Activated naive CD8-positive, alpha-beta T cell treated with anti-CD3 and anti-CD28 coated beads, Interleukin-2, amount 10 ng/mL, durations not matched to agents 7 days and 5 days (primary cell): ENCODE measurements at regions not wholly inside any gene's neighbourhood (a gene's known extent, or its start where the extent isn't known, plus 50 kb on each side); places are given as distances from the start of the nearest gene placed in this dataset.
A peak's percentile ranks its signal among the peaks of the same experiment; 100 is the strongest.
"Not testable (repeated sequence)": the region's sequence is repeated elsewhere in the genome, so short reads cannot be mapped to it uniquely, and the experiment has no call there.

Experiments used
- ATAC-seq: fragments of 150-1000 bp; cut with Tn5 transposase; one replicate; pipeline ENCODE4 v1.10.0; 2021; ENCODE audit warnings: low read depth, moderate library complexity
- POLR2A ChIA-PET: fragments of 350-600 bp; sonication (Branson Sonifier 250); formaldehyde crosslinking; loops from one replicate; lab custom pipeline; 2021; ENCODE audit warnings: antibody characterized with exemption; lab: Charles Lee
- DNase-seq: peaks from one replicate; pipeline ENCODE4 v3.0.0; 2021
- H3K27ac Mint-ChIP-seq: one replicate; pipeline ENCODE4 v1.8.0; 2022; ENCODE audit warnings: mild to moderate bottlenecking, mixed read lengths
- H3K27me3 Mint-ChIP-seq: one replicate; pipeline ENCODE4 v1.8.0; 2022; ENCODE audit warnings: mild to moderate bottlenecking, moderate library complexity, mixed read lengths
- H3K36me3 Mint-ChIP-seq: one replicate; pipeline ENCODE4 v1.8.0; 2021; ENCODE audit warnings: mild to moderate bottlenecking, mixed read lengths
- H3K4me1 Mint-ChIP-seq: one replicate; pipeline ENCODE4 v1.8.0; 2021; ENCODE audit warnings: mixed read lengths
- H3K4me3 Mint-ChIP-seq: one replicate; pipeline ENCODE4 v1.8.0; 2022; ENCODE audit warnings: mild to moderate bottlenecking, moderate library complexity, mixed read lengths
- H3K9me3 Mint-ChIP-seq: one replicate; pipeline ENCODE4 v1.8.0; 2021; ENCODE audit warnings: mixed read lengths

DNA sequence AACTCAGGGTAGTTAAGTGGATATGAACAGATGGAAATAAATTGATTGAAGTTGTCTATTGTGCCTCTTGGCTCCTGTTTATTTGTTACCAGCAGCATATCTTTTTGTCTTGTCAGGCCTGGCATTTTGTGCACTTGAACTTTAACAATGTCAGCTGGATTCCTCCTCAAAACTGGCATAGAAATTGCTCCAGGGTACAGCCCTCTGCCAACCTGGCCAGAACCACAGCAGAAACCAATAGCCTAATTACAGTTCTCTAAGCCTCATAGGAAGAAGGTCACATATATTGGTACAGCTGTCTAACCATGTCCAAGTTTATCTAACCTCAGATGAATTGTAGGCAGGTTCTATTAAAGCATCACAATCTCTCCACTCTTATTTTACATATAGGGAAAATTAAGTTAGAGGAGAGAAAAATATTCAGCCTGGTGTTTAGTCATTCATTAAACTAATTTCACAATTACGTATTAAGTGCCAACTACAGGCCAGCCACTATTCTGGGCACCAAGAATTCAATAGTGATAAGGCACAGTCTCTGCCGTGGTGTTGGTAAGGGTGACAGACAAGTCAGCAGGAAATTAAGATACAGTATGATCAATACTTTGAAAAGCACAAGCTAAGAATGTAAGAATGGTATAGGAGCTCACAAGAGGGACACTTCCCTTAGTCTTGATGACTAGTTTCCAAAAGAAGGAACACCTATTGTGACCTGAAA, 452.9 kb upstream of the NECTIN3 start:
- Mint-ChIP-seq H3K4me3 (no peak overlapping the region), H3K9me3 (no peaks in the 10 kb centered on the region), H3K36me3 (no peaks in the 10 kb centered on the region), H3K27ac (no peak overlapping the region), H3K27me3 (peaks cover 2% of the 10 kb centered on the region), H3K4me1 (no peaks in the 10 kb centered on the region)
- no peak for DNase-seq
- POLR2A ChIA-PET = no interaction called here
- ATAC-seq = no peak

DNA sequence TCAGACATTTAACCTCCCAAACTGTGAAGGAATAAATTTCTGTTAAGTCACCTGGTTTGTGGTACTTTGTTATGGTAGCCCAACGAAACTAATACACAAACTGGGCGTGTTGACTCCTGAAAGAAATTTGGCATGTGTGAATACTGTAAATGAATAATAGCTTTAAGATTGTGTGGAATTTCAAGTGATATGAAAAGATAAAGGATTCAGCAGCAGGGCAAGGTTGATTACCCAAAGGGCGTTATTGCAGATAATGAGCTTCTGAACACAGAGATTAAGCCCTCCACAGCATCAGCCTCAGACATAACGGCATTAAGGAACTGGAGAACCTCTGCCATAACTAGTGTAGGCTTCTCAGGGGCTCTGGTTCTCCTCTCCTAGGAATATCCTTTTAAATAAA, 451.5 kb upstream of the NECTIN3 start:
- POLR2A ChIA-PET = no interaction called here
- no peak overlapping the region for H3K4me3 Mint-ChIP-seq
- no peaks in the 10 kb centered on the region for H3K36me3 Mint-ChIP-seq
- no peak overlapping the region for H3K27ac Mint-ChIP-seq
- DNase-seq (no peak), ATAC-seq (no peak)
- peaks cover 4% of the 10 kb centered on the region for H3K27me3 Mint-ChIP-seq
- no peaks in the 10 kb centered on the region for H3K4me1 Mint-ChIP-seq
- no peaks in the 10 kb centered on the region for H3K9me3 Mint-ChIP-seq

DNA sequence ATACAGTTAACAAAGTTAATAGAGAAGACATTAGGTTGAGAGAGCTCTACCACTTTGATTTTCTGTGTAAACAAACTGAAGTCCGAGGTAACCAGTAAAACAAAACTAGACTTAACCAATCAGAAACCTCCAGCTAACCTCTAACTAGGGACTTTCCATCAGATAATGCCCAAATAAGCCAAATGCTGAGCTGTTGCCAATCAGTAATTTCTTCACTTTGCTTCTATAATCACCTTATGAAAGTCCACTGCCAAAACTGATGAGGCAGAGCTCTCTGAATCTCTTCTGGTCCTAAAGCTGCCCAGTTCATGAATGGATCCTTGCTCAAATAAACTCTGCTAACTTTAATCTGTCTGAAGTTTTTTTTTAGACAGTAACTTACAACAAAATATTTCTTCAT, 448.0 kb upstream of the NECTIN3 start:
- Mint-ChIP-seq H3K4me3 (no peak overlapping the region), H3K9me3 (no peaks in the 10 kb centered on the region), H3K27me3 (peaks cover 4% of the 10 kb centered on the region), H3K27ac (no peak overlapping the region), H3K4me1 (peaks cover 10% of the 10 kb centered on the region), H3K36me3 (peaks cover 4% of the 10 kb centered on the region)
- ATAC-seq (no peak), DNase-seq (no peak)
- POLR2A ChIA-PET = no interaction called here

DNA sequence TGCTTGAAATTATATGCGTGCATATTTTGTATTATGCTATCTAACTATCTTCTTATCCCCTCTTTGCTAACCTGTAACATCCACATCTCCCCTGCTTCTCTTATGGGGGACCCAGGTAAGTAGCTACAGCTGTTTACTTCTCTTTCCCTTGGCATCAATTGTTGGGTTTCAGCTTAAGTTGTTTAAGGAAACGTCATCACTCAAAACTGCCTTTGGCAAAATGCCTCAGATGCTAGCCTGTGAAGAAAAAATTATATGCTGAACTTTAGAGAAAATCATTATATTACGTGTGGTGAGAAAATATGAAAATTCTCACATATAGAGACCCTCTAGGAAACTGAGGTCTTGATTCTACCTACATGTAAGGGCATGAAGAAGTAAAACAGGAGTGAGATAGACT, 447.0 kb upstream of the NECTIN3 start:
- POLR2A ChIA-PET = no interaction called here

DNA sequence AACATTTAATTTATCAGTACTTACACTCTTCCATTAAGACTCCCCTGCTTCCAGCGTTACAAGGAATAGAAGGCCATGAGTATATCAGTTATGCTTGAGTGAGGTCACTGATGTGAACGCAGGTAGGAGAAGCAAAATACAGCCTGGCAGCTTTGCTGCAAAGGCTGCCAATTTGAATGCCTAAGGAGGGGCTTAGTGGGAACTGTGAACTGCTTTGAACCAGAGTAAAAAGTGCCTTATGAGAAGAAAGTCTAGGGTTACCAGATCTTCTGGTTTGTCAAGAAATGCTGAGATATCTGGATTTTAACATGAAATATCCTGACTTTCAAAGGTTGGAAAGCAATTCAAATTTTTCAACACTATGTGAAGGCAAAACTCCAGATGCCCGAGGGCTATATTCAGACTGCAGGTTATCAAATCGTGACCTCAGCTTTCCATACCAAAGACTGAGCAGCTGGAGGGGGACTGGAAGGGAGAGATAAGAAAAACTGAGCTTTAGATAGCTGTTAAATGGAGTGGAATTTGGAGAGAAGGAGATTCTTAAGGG, 446.3 kb upstream of the NECTIN3 start:
- peaks cover 10% of the 10 kb centered on the region for H3K4me1 Mint-ChIP-seq
- DNase-seq (no peak), ATAC-seq (no peak)
- H3K4me3 Mint-ChIP-seq = no peak overlapping the region
- POLR2A ChIA-PET = no interaction called here
- peaks cover 4% of the 10 kb centered on the region for H3K36me3 Mint-ChIP-seq
- no peaks in the 10 kb centered on the region for H3K9me3 Mint-ChIP-seq
- no peak overlapping the region for H3K27ac Mint-ChIP-seq
- peaks cover 4% of the 10 kb centered on the region for H3K27me3 Mint-ChIP-seq

More for the DNA sequence above, 447.0 kb upstream of the NECTIN3 start:
- ATAC-seq = no peak
- Mint-ChIP-seq H3K4me3 (no peak overlapping the region), H3K9me3 (no peaks in the 10 kb centered on the region), H3K27ac (no peak overlapping the region), H3K36me3 (peaks cover 4% of the 10 kb centered on the region), H3K4me1 (peaks cover 10% of the 10 kb centered on the region), H3K27me3 (peaks cover 4% of the 10 kb centered on the region)
- DNase-seq = no peak

DNA sequence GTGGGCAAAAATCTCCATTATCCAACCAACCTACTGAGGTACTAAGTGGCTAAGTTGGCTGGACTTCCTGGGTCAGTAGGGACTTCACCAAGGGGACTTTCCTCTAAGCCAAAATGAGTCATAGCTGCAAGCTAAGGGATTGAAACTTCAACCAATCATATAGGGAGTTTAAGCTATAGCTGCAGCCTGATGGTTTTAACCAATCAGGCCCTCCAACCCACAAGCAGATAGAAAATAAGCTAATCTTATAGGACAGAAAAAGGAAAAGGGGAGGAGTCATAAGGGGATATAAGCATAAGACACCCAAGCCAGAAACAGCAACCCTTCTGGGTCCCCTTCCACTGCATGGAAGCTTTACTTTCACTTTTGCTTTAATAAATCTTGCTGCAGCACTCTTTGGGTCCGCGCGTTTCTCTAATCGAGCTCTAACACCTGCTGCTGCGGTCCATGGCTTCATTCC, 444.9 kb upstream of the NECTIN3 start:
- peak overlapping the region; percentile 77 for H3K4me3 Mint-ChIP-seq
- POLR2A ChIA-PET, DNase-seq, H3K27me3 Mint-ChIP-seq, H3K36me3 Mint-ChIP-seq, H3K4me1 Mint-ChIP-seq, H3K9me3 Mint-ChIP-seq: not testable (repeated sequence)
- peak; percentile 77 for ATAC-seq
- H3K27ac Mint-ChIP-seq = peak overlapping the region; percentile 54

DNA sequence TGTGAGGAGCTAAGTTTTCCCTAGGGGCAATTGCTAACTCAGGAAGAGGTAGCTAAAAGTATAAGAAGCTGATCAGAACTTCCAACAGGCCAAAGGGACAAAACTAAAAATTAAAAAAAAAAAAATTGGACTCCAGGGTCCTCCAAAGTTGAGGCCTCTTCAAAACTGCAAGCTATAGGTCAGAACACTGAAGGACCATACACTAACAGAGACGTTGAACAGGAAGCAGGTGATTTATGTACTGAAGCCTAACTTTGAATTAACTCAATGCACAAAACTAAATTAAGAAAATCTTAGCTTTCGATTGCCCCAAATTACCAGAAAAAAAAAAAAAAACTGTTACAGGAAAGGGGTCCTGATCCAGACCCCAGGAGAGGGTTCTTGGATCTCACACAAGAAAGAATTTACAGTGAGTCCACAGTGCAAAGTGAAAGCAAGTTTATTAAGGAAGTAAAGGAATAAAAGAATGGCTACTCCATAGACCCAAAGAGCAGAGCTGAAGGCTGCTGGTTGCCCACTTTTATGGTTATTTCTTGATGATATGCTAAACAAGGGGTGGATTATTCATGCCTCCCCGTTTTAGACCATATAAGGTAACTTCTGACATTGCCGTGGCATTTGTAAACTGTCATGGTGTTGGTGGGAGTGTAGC, 442.8 kb upstream of the NECTIN3 start:
- Mint-ChIP-seq H3K27ac (no peak overlapping the region), H3K4me1 (peaks cover 10% of the 10 kb centered on the region), H3K4me3 (no peak overlapping the region), H3K9me3 (no peaks in the 10 kb centered on the region), H3K27me3 (peaks cover under 1% of the 10 kb centered on the region), H3K36me3 (peaks cover 4% of the 10 kb centered on the region)
- DNase-seq (no peak), ATAC-seq (no peak)
- POLR2A ChIA-PET = no interaction called here

DNA sequence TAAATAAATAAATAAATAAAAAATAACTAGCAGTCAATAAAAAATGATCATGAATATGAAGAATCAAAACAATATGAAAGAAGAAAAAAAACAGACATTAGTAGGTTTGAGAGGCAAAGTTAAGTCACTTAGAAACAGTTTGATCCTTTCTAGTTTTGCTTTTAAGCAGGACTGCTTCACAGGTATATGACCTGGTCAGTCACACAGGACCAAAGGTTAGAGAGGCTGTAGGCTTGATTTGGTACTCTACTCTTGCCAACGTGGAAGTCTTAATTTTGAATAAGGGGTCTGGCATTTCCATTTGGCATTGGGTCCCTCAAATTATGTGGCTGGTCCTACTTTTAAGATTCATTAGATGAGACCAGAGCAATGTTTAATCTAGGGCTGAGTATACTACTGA, 441.7 kb upstream of the NECTIN3 start:
- H3K27ac Mint-ChIP-seq = no peak overlapping the region
- POLR2A ChIA-PET = no interaction called here
- peaks cover 4% of the 10 kb centered on the region for H3K36me3 Mint-ChIP-seq
- no peaks in the 10 kb centered on the region for H3K9me3 Mint-ChIP-seq
- no peak overlapping the region for H3K4me3 Mint-ChIP-seq
- no peak for ATAC-seq
- H3K4me1 Mint-ChIP-seq = peaks cover 10% of the 10 kb centered on the region
- H3K27me3 Mint-ChIP-seq = no peaks in the 10 kb centered on the region
- no peak for DNase-seq

DNA sequence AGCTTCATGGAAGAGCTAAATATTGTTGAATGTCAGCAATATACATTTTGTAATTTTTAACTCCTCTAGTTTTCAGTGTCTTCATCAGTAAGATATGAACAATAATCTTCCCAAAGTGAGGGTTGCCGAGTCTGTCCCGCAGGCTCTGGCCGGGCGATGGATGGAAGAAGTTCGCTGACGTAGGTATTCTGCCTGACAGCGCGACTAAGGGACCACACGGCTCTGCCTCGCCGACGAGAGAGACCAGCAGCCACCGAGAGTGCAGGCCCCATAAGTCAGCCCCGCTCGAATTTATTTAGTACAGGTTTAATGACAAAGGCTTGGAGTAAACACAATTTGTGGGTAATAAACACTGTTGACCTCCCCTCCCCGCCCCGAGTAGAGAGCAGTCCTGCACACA, 427.4 kb upstream of the NECTIN3 start:
- POLR2A ChIA-PET = no interaction called here
- DNase-seq (no peak), ATAC-seq (no peak)
- Mint-ChIP-seq H3K27ac (no peak overlapping the region), H3K36me3 (no peaks in the 10 kb centered on the region), H3K9me3 (no peaks in the 10 kb centered on the region), H3K4me1 (no peaks in the 10 kb centered on the region), H3K4me3 (no peak overlapping the region), H3K27me3 (no peaks in the 10 kb centered on the region)

DNA sequence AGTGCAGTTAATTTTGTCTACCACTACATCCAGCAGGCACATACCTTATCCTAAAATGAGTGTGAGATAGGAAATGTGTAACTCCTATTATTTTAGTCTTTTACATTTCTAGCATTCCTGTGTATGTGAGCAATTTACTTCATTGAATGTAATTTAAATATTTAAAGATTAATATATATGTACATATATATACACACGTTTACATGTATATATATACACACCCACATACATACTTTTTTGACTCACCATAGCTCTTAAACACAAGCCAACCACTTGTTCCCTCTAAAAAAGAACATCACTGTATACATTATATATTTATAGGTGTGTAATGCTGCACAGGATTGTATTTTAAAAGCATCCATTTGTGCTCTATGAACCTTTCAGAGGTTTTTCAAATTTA, 425.6 kb upstream of the NECTIN3 start:
- Mint-ChIP-seq H3K4me3 (no peak overlapping the region), H3K27me3 (no peaks in the 10 kb centered on the region), H3K36me3 (no peaks in the 10 kb centered on the region), H3K4me1 (no peaks in the 10 kb centered on the region), H3K9me3 (no peaks in the 10 kb centered on the region), H3K27ac (no peak overlapping the region)
- POLR2A ChIA-PET = no interaction called here
- DNase-seq (no peak), ATAC-seq (no peak)

DNA sequence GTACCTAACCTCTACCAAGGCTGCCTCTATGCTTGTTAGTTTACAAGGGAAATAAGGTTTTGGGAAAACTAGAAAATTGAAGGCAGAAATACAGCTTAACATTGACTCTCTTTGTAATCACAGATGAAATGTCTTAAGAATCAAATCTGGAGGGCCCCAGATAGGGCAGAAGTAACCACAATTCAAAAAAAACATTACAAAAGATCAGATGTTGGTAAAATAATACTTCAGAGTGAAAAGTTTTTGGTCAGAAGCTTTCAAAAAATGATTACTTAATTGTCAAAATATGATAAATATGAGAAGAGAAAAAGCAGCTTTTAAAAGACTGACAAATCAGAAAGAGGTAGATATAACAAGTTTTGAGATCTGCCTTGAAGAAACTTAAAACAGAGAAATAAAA, 425.1 kb upstream of the NECTIN3 start:
- no peaks in the 10 kb centered on the region for H3K27me3 Mint-ChIP-seq
- H3K36me3 Mint-ChIP-seq = no peaks in the 10 kb centered on the region

DNA sequence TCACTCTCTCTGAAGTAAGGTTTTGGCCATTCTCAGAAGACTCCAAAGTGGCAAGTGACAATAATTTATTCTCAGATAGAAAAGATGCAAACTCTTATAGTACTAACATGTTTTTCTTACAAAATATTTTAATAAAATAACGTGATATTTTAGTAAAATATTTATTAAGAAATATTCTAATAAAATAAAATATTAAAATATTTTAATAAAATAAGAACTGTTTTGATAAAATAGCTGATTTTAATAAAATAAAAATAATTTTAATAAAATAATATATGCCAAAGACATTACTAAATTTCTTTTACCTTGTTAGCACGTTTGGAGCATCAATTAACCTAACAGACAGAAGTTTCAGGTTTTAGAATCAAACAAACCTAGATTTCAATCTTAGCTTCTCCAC, 424.0 kb upstream of the NECTIN3 start:
- Mint-ChIP-seq H3K27me3 (peaks cover 3% of the 10 kb centered on the region), H3K4me1 (no peaks in the 10 kb centered on the region), H3K27ac (no peak overlapping the region), H3K4me3 (no peak overlapping the region), H3K9me3 (no peaks in the 10 kb centered on the region), H3K36me3 (no peaks in the 10 kb centered on the region)
- POLR2A ChIA-PET = no interaction called here
- ATAC-seq (no peak), DNase-seq (no peak)

More for the DNA sequence above, 425.1 kb upstream of the NECTIN3 start:
- Mint-ChIP-seq H3K27ac (no peak overlapping the region), H3K9me3 (no peaks in the 10 kb centered on the region), H3K4me3 (no peak overlapping the region), H3K4me1 (no peaks in the 10 kb centered on the region)
- no peak for DNase-seq
- POLR2A ChIA-PET = no interaction called here
- ATAC-seq = no peak

DNA sequence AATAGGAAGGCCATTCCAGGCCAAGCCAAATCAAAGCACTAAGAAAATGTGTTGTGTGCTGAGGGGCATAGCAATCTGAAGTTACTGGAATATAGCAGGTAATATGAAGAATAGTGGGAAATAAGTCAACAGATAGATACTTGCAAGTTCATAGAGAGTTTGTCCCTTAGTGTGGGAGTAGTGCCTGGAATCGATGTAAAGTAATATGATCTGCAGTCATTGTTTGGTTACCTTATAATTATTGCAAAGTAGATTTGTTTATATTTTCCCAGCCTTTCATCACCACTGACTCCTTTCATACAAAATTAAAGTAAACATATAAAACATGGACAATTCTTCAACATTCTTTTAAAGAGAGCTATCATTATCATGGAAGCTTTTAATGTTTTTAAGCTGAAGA, 420.9 kb upstream of the NECTIN3 start:
- H3K4me3 Mint-ChIP-seq = no peak overlapping the region
- no peaks in the 10 kb centered on the region for H3K4me1 Mint-ChIP-seq
- H3K36me3 Mint-ChIP-seq = no peaks in the 10 kb centered on the region
- no peak for DNase-seq
- H3K9me3 Mint-ChIP-seq = no peaks in the 10 kb centered on the region
- no peak for ATAC-seq
- POLR2A ChIA-PET = no interaction called here
- peaks cover 3% of the 10 kb centered on the region for H3K27me3 Mint-ChIP-seq
- H3K27ac Mint-ChIP-seq = no peak overlapping the region

DNA sequence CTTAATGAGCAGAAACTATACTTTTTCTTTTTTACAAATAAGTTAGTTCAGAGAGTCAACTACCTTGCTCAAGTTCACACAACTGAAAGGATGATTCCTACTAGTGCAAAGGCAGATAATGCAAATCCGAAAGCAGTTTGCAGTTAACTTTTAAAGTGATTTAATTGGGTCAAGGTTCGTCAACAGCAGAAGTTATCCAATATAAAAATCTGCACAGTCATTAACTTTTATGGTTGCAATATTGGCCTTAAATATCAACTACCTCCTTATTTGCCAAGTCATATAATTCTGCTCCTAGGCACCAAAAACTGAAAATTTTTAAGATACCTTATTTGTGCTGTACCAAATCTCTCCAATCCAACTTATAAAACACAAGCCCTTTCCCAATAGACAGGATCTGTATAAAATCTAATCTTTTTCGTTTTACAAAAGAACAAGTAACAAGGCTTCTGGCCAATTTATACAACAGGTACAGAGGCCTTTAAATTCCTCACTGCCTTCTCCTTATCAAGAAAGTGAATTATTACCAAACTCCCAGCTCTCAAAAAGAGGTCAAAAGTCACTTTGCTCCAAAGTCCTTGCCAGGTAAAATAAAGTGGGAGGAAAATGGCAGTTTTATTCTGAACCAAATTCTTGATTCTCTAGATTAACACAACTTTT, 416.6 kb upstream of the NECTIN3 start:
- Mint-ChIP-seq H3K4me3 (no peak overlapping the region), H3K9me3 (no peaks in the 10 kb centered on the region), H3K27ac (no peak overlapping the region), H3K27me3 (peaks cover 3% of the 10 kb centered on the region), H3K4me1 (no peaks in the 10 kb centered on the region), H3K36me3 (no peaks in the 10 kb centered on the region)
- ATAC-seq (no peak), DNase-seq (no peak)
- POLR2A ChIA-PET = no interaction called here
